ENCODE measurements at regions not wholly inside any gene's neighbourhood (a gene's known extent, or its start where the extent isn't known, plus 50 kb on each side); places are given as distances from the start of the nearest gene placed in this dataset.
"Not testable (repeated sequence)": the region's sequence is repeated elsewhere in the genome, so short reads cannot be mapped to it uniquely, and the experiment has no call there.

GRCh38 chr19:34577056-34577455, 95.5 kb downstream of the WTIP start:
- intact Hi-C loops (cut with DNase I): no loop called here
- DNase-seq (ENCODE audit: low spot score): no peak

- intact Hi-C loops (cut with DNase I): no loop called here
- DNase-seq (ENCODE audit: low spot score): no peak
These were observed 94.7 kb downstream of the WTIP start for GRCh38 chr19:34576292-34576691.

GRCh38 chr19:34575206-34575605, 93.6 kb downstream of the WTIP start:
- no peak for DNase-seq (ENCODE audit: low spot score)
- intact Hi-C loops (cut with DNase I): no loop called here

- DNase-seq (ENCODE audit: low spot score): no peak
- intact Hi-C loops (cut with DNase I): no loop called here
These were observed 93.1 kb downstream of the WTIP start for GRCh38 chr19:34574704-34575103.

GRCh38 chr19:34573226-34573864, 91.8 kb downstream of the WTIP start:
- no peak for DNase-seq (ENCODE audit: low spot score)
- intact Hi-C loops (cut with DNase I): no loop called here

- DNase-seq (ENCODE audit: low spot score); intact Hi-C loops (cut with DNase I): not testable (repeated sequence)
These were observed 88.6 kb downstream of the WTIP start for GRCh38 chr19:34570140-34570539.

GRCh38 chr19:34562344-34562743, 80.8 kb downstream of the WTIP start:
- intact Hi-C loops (cut with DNase I); DNase-seq (ENCODE audit: low spot score): not testable (repeated sequence)
